ENCODE measurements at regions not wholly inside any gene's neighbourhood (a gene's known extent, or its start where the extent isn't known, plus 50 kb on each side); places are given as distances from the start of the nearest gene placed in this dataset.

- TF ChIP-seq CTCF (conservative IDR thresholded peaks at IDR 0.05; ENCODE audit: low read depth, low read length) (no peak), EZH2 (IDR thresholded peaks at IDR 0.05; ENCODE audit: borderline replicate concordance, low read depth, low read length, poor library complexity, severe bottlenecking) (no peak)
Observed at GRCh38 chr10:85187047-85187446, 858.7 kb downstream of the CCSER2 start.
